ENCODE measurements at regions not wholly inside any gene's neighbourhood (a gene's known extent, or its start where the extent isn't known, plus 50 kb on each side); places are given as distances from the start of the nearest gene placed in this dataset.

DNA sequence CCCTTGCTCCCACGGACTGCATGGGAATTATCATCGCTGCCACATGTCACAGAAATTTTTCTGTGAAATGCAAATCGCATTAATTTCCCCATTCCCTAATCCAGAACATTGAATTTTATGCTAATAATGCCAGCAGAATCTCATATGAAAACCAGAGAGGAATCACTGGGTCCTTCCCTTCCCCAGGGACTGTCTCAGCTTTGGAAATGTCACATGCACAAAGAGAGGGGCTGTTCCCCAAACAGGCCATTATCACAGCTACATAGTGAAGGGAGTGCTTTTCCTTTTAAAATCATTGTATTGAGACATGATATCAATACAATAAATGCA, 954.5 kb downstream of the BRD1 start:
- Histone ChIP-seq H3K4me1 (ENCODE audit: low read length) (no peaks in the 10 kb centered on the region), H3K9me3 (replicated peaks; ENCODE audit: insufficient read depth, low read length) (no peaks in the 10 kb centered on the region), H3K9me2 (replicated peaks; ENCODE audit: insufficient read depth, low read length) (no peaks in the 10 kb centered on the region), H3K79me2 (ENCODE audit: low read length) (no peaks in the 10 kb centered on the region), H3K4me2 (ENCODE audit: low read depth, low read length) (no peak overlapping the region), H3K36me3 (replicated peaks; ENCODE audit: insufficient read depth, low read length) (no peaks in the 10 kb centered on the region), H3F3A (ENCODE audit: insufficient read depth, low read length) (no peaks in the 10 kb centered on the region), H4K20me1 (ENCODE audit: insufficient read depth, low read length) (no peaks in the 10 kb centered on the region), H3K27me3 (replicated peaks; ENCODE audit: insufficient read depth, low read length) (peaks cover 57% of the 10 kb centered on the region), H3K4me3 (ENCODE audit: low read length) (no peak overlapping the region), H3K9ac (ENCODE audit: low read length) (no peak overlapping the region), H2AFZ (ENCODE audit: low read length) (no peak overlapping the region), H3K27ac (ENCODE audit: low read length) (no peak overlapping the region)
- TF ChIP-seq EZH2 (optimal IDR thresholded peaks at IDR 0.05; ENCODE audit: low read depth, low read length) (no peak), EZH2phosphoT487 (IDR thresholded peaks at IDR 0.05; ENCODE audit: low read length) (no peak)
- TF ChIP-seq, protein P1, sequence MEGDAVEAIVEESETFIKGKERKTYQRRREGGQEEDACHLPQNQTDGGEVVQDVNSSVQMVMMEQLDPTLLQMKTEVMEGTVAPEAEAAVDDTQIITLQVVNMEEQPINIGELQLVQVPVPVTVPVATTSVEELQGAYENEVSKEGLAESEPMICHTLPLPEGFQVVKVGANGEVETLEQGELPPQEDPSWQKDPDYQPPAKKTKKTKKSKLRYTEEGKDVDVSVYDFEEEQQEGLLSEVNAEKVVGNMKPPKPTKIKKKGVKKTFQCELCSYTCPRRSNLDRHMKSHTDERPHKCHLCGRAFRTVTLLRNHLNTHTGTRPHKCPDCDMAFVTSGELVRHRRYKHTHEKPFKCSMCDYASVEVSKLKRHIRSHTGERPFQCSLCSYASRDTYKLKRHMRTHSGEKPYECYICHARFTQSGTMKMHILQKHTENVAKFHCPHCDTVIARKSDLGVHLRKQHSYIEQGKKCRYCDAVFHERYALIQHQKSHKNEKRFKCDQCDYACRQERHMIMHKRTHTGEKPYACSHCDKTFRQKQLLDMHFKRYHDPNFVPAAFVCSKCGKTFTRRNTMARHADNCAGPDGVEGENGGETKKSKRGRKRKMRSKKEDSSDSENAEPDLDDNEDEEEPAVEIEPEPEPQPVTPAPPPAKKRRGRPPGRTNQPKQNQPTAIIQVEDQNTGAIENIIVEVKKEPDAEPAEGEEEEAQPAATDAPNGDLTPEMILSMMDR (IDR thresholded peaks at IDR 0.05; ENCODE audit: low read length): no peak
- DNase-seq: no peak

DNA sequence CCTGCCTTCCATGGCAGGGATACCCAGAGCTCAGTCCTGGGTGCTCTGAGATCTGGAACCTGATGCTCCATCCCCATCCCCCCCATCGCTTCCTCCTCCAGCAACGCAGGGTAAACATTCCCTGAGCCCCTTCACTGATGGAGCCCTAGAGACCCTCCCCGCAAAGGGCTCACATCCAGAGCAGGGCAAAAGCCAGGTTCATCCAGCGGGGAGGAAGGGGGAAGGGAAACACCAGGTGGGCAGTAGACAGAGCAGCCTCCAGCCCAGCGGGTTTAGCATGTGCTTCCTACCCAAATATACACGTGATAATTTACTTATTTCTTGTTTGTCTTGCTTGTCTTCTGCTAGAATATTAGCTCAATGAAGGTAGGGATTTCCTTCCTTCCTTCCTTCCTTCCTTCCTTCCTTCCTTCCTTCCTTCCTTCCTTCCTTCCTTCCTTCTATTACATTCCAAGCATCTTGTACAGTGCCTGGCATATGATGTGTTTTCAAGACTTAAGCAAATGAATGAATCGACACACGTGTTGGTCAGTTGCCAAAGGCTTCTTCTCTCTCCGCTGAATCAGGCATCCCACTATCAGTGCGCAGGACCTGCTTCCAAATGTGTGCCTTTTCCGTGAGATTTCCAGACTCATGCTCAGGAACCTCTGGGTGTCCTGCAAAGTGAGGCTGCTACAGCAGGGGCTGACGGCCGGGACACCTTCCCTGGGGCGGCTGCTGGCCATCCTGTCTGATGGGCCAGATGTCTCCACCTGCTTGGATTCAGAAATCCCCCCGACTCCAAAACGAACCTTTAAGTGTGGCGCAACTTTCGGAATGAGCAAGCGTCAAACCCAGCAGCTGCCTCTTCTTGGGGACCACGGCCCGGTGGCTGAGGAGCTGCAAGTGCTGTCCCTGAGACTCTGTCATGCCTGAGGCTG, 955.1 kb downstream of the BRD1 start:
- no peak for DNase-seq
- no peaks in the 10 kb centered on the region for H3F3A ChIP-seq (ENCODE audit: insufficient read depth, low read length)
- H3K27ac ChIP-seq (ENCODE audit: low read length): no peak overlapping the region
- no peak overlapping the region for H2AFZ ChIP-seq (ENCODE audit: low read length)
- H3K4me1 ChIP-seq (ENCODE audit: low read length): no peaks in the 10 kb centered on the region
- no peaks in the 10 kb centered on the region for H3K9me2 ChIP-seq (replicated peaks; ENCODE audit: insufficient read depth, low read length)
- H3K36me3 ChIP-seq (replicated peaks; ENCODE audit: insufficient read depth, low read length): no peaks in the 10 kb centered on the region
- peaks cover 62% of the 10 kb centered on the region for H3K27me3 ChIP-seq (replicated peaks; ENCODE audit: insufficient read depth, low read length)
- no peak overlapping the region for H3K9ac ChIP-seq (ENCODE audit: low read length)
- H3K9me3 ChIP-seq (replicated peaks; ENCODE audit: insufficient read depth, low read length): no peaks in the 10 kb centered on the region
- no peak overlapping the region for H3K4me3 ChIP-seq (ENCODE audit: low read length)
- no peaks in the 10 kb centered on the region for H4K20me1 ChIP-seq (ENCODE audit: insufficient read depth, low read length)
- H3K4me2 ChIP-seq (ENCODE audit: low read depth, low read length): no peak overlapping the region
- TF ChIP-seq EZH2phosphoT487 (IDR thresholded peaks at IDR 0.05; ENCODE audit: low read length) (no peak), EZH2 (optimal IDR thresholded peaks at IDR 0.05; ENCODE audit: low read depth, low read length) (no peak)
- TF ChIP-seq, protein P1 (IDR thresholded peaks at IDR 0.05; ENCODE audit: low read length): no peak
- H3K79me2 ChIP-seq (ENCODE audit: low read length): no peaks in the 10 kb centered on the region

GRCh38 chr22:48871176-48871840, 956.4 kb downstream of the BRD1 start:
- Histone ChIP-seq H3K4me2 (ENCODE audit: low read depth, low read length) (no peak overlapping the region), H3K9me2 (replicated peaks; ENCODE audit: insufficient read depth, low read length) (no peaks in the 10 kb centered on the region), H3K36me3 (replicated peaks; ENCODE audit: insufficient read depth, low read length) (no peaks in the 10 kb centered on the region), H3K79me2 (ENCODE audit: low read length) (no peaks in the 10 kb centered on the region), H3K4me1 (ENCODE audit: low read length) (no peaks in the 10 kb centered on the region), H3F3A (ENCODE audit: insufficient read depth, low read length) (no peaks in the 10 kb centered on the region), H2AFZ (ENCODE audit: low read length) (no peak overlapping the region), H3K4me3 (ENCODE audit: low read length) (no peak overlapping the region), H3K27ac (ENCODE audit: low read length) (no peak overlapping the region), H3K27me3 (replicated peaks; ENCODE audit: insufficient read depth, low read length) (peaks cover 70% of the 10 kb centered on the region), H3K9me3 (replicated peaks; ENCODE audit: insufficient read depth, low read length) (no peaks in the 10 kb centered on the region), H4K20me1 (ENCODE audit: insufficient read depth, low read length) (no peaks in the 10 kb centered on the region), H3K9ac (ENCODE audit: low read length) (no peak overlapping the region)
- DNase-seq: no peak
- TF ChIP-seq EZH2 (optimal IDR thresholded peaks at IDR 0.05; ENCODE audit: low read depth, low read length) (no peak), EZH2phosphoT487 (IDR thresholded peaks at IDR 0.05; ENCODE audit: low read length) (no peak)
- TF ChIP-seq, protein P1 (IDR thresholded peaks at IDR 0.05; ENCODE audit: low read length): no peak

Measured in MM.1S (cell line).